ENCODE measurements at regions not wholly inside any gene's neighbourhood (a gene's known extent, or its start where the extent isn't known, plus 50 kb on each side); places are given as distances from the start of the nearest gene placed in this dataset.

DNA sequence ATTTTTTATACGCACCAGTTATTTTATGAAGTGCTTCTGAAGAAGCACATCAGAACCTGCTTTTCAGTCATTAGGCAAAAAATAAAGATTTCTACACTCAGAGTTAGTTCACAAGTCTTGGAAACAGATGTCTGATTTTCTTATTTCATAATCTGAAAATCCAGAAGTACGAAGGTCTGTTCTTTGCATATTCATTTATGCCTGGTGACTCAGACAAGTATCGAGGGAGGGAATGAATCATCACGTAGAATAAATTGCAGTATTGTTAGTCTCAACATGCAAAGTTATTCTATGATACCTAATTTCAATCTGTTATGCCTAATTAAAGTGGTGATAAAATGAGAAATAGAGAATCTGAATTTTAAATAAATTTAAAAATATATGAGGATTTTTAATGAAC, 113.6 kb upstream of the SEM1 start:
- no peak overlapping the region for H3K9ac ChIP-seq (ENCODE audit: low read depth, low read length)
- no peak overlapping the region for H4K91ac ChIP-seq (ENCODE audit: insufficient read depth, low read depth, low read length)
- dilution Hi-C loops (cut with HindIII; ENCODE audit: low sequenced_read_pairs, unreplicated experiment) = no loop called here
- intact Hi-C loops (cut with micrococcal nuclease) = no loop called here
- H3K18ac ChIP-seq (ENCODE audit: low read depth, low read length) = no peak overlapping the region
- CTCF ChIA-PET = no interaction called here
- no peak overlapping the region for H2AFZ ChIP-seq (replicated peaks; ENCODE audit: low read length, poor library complexity)
- H3K4ac ChIP-seq (ENCODE audit: low read depth, low read length) = no peak overlapping the region
- BruUV-seq (replicated peaks) = no TSS peak
- no peak overlapping the region for H3K27ac ChIP-seq (ENCODE audit: insufficient read depth, low read length)
- no peak overlapping the region for H3K14ac ChIP-seq (replicated peaks; ENCODE audit: low read depth, low read length)
- no peak for TF ChIP-seq SMC3 (IDR thresholded peaks at IDR 0.05; ENCODE audit: low read depth, low read length)
- TF ChIP-seq FOS (IDR thresholded peaks at IDR 0.05; ENCODE audit: low read depth, low read length) = no peak
- no peak for TF ChIP-seq MAFK (IDR thresholded peaks at IDR 0.05; ENCODE audit: low read depth, low read length)
- TF ChIP-seq CHD1 (IDR thresholded peaks at IDR 0.05; ENCODE audit: low read depth, low read length) = no peak
- no peak for TF ChIP-seq MAZ (IDR thresholded peaks at IDR 0.05; ENCODE audit: borderline replicate concordance, low read depth, low read length)
- TF ChIP-seq NFE2L2 (IDR thresholded peaks at IDR 0.05; ENCODE audit: low read depth, low read length) = no peak
- no peak for TF ChIP-seq RCOR1 (IDR thresholded peaks at IDR 0.05; ENCODE audit: insufficient replicate concordance, low read length)
- TF ChIP-seq, protein P1, sequence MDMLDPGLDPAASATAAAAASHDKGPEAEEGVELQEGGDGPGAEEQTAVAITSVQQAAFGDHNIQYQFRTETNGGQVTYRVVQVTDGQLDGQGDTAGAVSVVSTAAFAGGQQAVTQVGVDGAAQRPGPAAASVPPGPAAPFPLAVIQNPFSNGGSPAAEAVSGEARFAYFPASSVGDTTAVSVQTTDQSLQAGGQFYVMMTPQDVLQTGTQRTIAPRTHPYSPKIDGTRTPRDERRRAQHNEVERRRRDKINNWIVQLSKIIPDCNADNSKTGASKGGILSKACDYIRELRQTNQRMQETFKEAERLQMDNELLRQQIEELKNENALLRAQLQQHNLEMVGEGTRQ (IDR thresholded peaks at IDR 0.05; ENCODE audit: low read depth, low read length) = no peak
- TF ChIP-seq RFX5 (IDR thresholded peaks at IDR 0.05; ENCODE audit: low read depth, low read length) = no peak
- H3K9me3 ChIP-seq (ENCODE audit: control insufficient read depth, insufficient read depth, low read length) = no peaks in the 10 kb centered on the region; the same call in 1 of the 2 replicates
- H2BK15ac ChIP-seq (ENCODE audit: low read depth, low read length) = no peak overlapping the region
- no peak overlapping the region for H3K56ac ChIP-seq (ENCODE audit: extremely low read depth, insufficient read depth, low read length)
- H3K4me3 ChIP-seq (ENCODE audit: insufficient read depth, low read depth, low read length) = no peak overlapping the region
- no peak overlapping the region for H2BK5ac ChIP-seq (ENCODE audit: low read depth, low read length, poor library complexity, severe bottlenecking)
- H2BK120ac ChIP-seq (ENCODE audit: low read depth, low read length) = no peak overlapping the region
- H2BK20ac ChIP-seq (ENCODE audit: low read depth, low read length) = no peak overlapping the region
- no peaks in the 10 kb centered on the region for H3K4me1 ChIP-seq (ENCODE audit: control insufficient read depth, insufficient read depth, low read length)
- no peak overlapping the region for H2AK5ac ChIP-seq (ENCODE audit: low read depth, low read length)
- POLR2A ChIA-PET (ENCODE audit: unreplicated experiment) = no interaction called here
- no CpG with 5 or more reads among the region's 4 CpGs for WGBS, 2 experiments (ENCODE audit: extremely low coverage in 2 of 2, insufficient read length in 1 of 2)
- DNase-seq (peak; percentile 21), ATAC-seq (ENCODE audit: low read depth) (no peak)
- H4K20me1 ChIP-seq (ENCODE audit: insufficient read depth, low read length) = no peaks in the 10 kb centered on the region
- H2AK9ac ChIP-seq (replicated peaks; ENCODE audit: low read depth, low read length, poor library complexity) = no peak overlapping the region
- H3K23ac ChIP-seq (ENCODE audit: low read depth, low read length) = no peak overlapping the region
- no peak overlapping the region for H3K4me2 ChIP-seq (ENCODE audit: low read depth, low read length)
- H3K36me3 ChIP-seq (ENCODE audit: control insufficient read depth, insufficient read depth, low read length) = no peaks in the 10 kb centered on the region
- no peak overlapping the region for H4K8ac ChIP-seq (ENCODE audit: low read depth in 2 of 2, low read length in 2 of 2)
- no peaks in the 10 kb centered on the region for H3K79me1 ChIP-seq (ENCODE audit: low read depth in 1 of 2, low read length in 2 of 2)
- no peaks in the 10 kb centered on the region for H3K9me1 ChIP-seq (ENCODE audit: insufficient read depth, low read length)
- no peak overlapping the region for H4K5ac ChIP-seq (ENCODE audit: low read depth, low read length)
- in situ Hi-C loops (cut with MboI; ENCODE audit: low sequenced_read_pairs) = no loop called here
- H3K27me3 ChIP-seq (ENCODE audit: control insufficient read depth, insufficient read depth, low read length) = no peaks in the 10 kb centered on the region
